Fibroblast of skin of abdomen (primary cell): ENCODE measurements at regions not wholly inside any gene's neighbourhood (a gene's known extent, or its start where the extent isn't known, plus 50 kb on each side); places are given as distances from the start of the nearest gene placed in this dataset.

Source experiments
- DNase-seq: peaks from one replicate; pipeline ENCODE4 v3.0.0-alpha.2; 2013

GRCh38 chr11:69365558-69365957 is 71.6 kb downstream of the MYEOV start:
- DNase-seq, result no peak

GRCh38 chr11:69366591-69366990 is 72.6 kb downstream of the MYEOV start:
- no peak for DNase-seq

- DNase-seq, result no peak
Measured at GRCh38 chr11:69367211-69367964, 73.4 kb downstream of the MYEOV start.

- DNase-seq, result no peak
Measured at GRCh38 chr11:69368119-69368880, 74.3 kb downstream of the MYEOV start.

- no peak for DNase-seq
Measured at GRCh38 chr11:69369210-69369825, 75.4 kb downstream of the MYEOV start.

GRCh38 chr11:69369945-69370344 is 76.0 kb downstream of the MYEOV start:
- no peak for DNase-seq

- DNase-seq, result no peak
Measured at GRCh38 chr11:69370984-69371709, 77.2 kb downstream of the MYEOV start.

- DNase-seq, result no peak
Measured at GRCh38 chr11:69371731-69372588, 78.0 kb downstream of the MYEOV start.

GRCh38 chr11:69372589-69373250 is 78.8 kb downstream of the MYEOV start:
- DNase-seq, result no peak

- DNase-seq, result no peak
Measured at GRCh38 chr11:69373251-69373635, 79.3 kb downstream of the MYEOV start.

GRCh38 chr11:69374110-69374945 is 80.4 kb downstream of the MYEOV start:
- DNase-seq, result no peak

GRCh38 chr11:69374946-69375310 is 81.0 kb downstream of the MYEOV start:
- no peak for DNase-seq

- no peak for DNase-seq
Measured at GRCh38 chr11:69375316-69376154, 81.6 kb downstream of the MYEOV start.

- DNase-seq, result no peak
Measured at GRCh38 chr11:69376155-69377028, 82.4 kb downstream of the MYEOV start.

GRCh38 chr11:69377029-69377952 is 83.3 kb downstream of the MYEOV start:
- DNase-seq, result no peak

- DNase-seq, result no peak
Measured at GRCh38 chr11:69377953-69378302, 84.0 kb downstream of the MYEOV start.
